ENCODE measurements at regions not wholly inside any gene's neighbourhood (a gene's known extent, or its start where the extent isn't known, plus 50 kb on each side); places are given as distances from the start of the nearest gene placed in this dataset.

DNA sequence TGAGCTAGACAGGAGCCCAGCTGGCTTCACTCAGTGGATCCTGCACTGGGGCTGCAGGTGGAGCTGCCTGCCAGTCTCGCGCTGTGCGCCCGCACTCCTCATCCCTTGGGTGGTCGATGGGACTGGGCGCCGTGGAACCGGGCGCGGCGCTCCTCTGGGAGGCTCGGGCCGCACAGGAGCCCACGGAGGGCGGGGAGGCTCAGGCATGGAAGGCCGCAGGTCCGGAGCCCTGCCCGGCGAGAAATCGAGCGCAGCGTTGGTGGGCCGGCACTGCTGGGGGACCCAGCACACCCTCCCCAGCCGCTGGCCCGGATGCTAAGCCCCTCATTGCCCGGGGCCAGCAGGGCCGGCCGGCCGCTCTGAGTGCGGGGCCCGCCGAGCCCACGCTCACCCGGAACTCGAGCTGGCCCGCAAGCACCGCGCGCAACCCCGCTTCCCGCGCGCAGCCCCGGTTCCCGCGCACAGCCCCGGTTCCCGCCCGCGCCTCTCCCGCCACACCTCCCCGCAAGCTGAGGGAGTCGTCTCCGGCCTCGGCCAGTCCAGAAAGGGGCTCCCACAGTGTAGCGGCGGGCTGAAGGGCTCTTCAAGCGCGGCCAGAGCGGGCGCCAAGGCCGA, 1130.5 kb upstream of the FLRT2 start:
- H3K27ac Mint-ChIP-seq, result no peak overlapping the region
- peaks cover 8 to 24% (median 12%) of the 10 kb centered on the region in 7 donors for H3K9me3 Mint-ChIP-seq
- Histone ChIP-seq H3K4me3 (replicated peaks in 1 of 3; ENCODE audit: low read depth in 2 of 3, low read length in 3 of 3) (no peak overlapping the region), H3K9me3 (replicated peaks in 1 of 2; ENCODE audit: control insufficient read depth in 1 of 2, insufficient read depth in 1 of 2, low read length in 2 of 2) (peaks cover 10 to 23% of the 10 kb centered on the region in 2 donors), H3K36me3 (replicated peaks in 1 of 2; ENCODE audit: control insufficient read depth in 1 of 2, insufficient read depth in 2 of 2, low read length in 2 of 2) (no peaks in the 10 kb centered on the region), H3K27ac (ENCODE audit: low read depth in 1 of 2, low read length in 2 of 2) (no peak overlapping the region), H2AFZ (ENCODE audit: insufficient read depth, low read depth, low read length, poor library complexity, severe bottlenecking) (no peak overlapping the region), H3K4me2 (replicated peaks; ENCODE audit: extremely low read depth, low read length, poor library complexity, severe bottlenecking) (no peak overlapping the region), H3K9ac (ENCODE audit: insufficient read depth, low read length, poor library complexity, severe bottlenecking) (no peak overlapping the region), H3K79me2 (ENCODE audit: insufficient read depth, low read length) (no peaks in the 10 kb centered on the region), H3K27me3 (ENCODE audit: control insufficient read depth in 2 of 2, insufficient read depth in 2 of 2, low read length in 2 of 2) (no peaks in the 10 kb centered on the region), H3K4me1 (ENCODE audit: control insufficient read depth in 1 of 2, insufficient read depth in 2 of 2, low read length in 2 of 2) (no peaks in the 10 kb centered on the region), H4K20me1 (ENCODE audit: insufficient read depth, low read length) (no peaks in the 10 kb centered on the region)
- no peaks in the 10 kb centered on the region for H3K27me3 Mint-ChIP-seq (ENCODE audit: low read depth in 3 of 3)
- no peak for DNase-seq
- WGBS (ENCODE audit: insufficient coverage), result 96% methylated on average over 59 of the region's 62 CpGs
- intact Hi-C loops (cut with micrococcal nuclease), result no loop called here
- H3K4me3 Mint-ChIP-seq, result no peak overlapping the region
- H3K4me1 Mint-ChIP-seq, result no peaks in the 10 kb centered on the region
- no peaks in the 10 kb centered on the region for H3K36me3 Mint-ChIP-seq
- no peak for TF ChIP-seq CTCF (IDR thresholded peaks at IDR 0.05)

- no peak overlapping the region for H3K9ac ChIP-seq (ENCODE audit: insufficient read depth, low read length, poor library complexity, severe bottlenecking)
- H2AFZ ChIP-seq (ENCODE audit: insufficient read depth, low read depth, low read length, poor library complexity, severe bottlenecking), result no peak overlapping the region
- Mint-ChIP-seq H3K9me3 (peaks cover 8 to 24% (median 11%) of the 10 kb centered on the region in 7 donors), H3K4me1 (no peaks in the 10 kb centered on the region), H3K27me3 (ENCODE audit: low read depth in 3 of 3) (no peaks in the 10 kb centered on the region), H3K36me3 (no peaks in the 10 kb centered on the region), H3K4me3 (no peak overlapping the region), H3K27ac (no peak overlapping the region)
- H3K4me2 ChIP-seq (replicated peaks; ENCODE audit: extremely low read depth, low read length, poor library complexity, severe bottlenecking), result no peak overlapping the region
- no peak overlapping the region for H3K27ac ChIP-seq (ENCODE audit: low read depth in 1 of 2, low read length in 2 of 2)
- H3K27me3 ChIP-seq (ENCODE audit: control insufficient read depth in 2 of 2, insufficient read depth in 2 of 2, low read length in 2 of 2), result no peaks in the 10 kb centered on the region
- WGBS (ENCODE audit: insufficient coverage), result 92% methylated on average over 2 of the region's 3 CpGs
- TF ChIP-seq CTCF (IDR thresholded peaks at IDR 0.05), result no peak
- H3K36me3 ChIP-seq (replicated peaks in 1 of 2; ENCODE audit: control insufficient read depth in 1 of 2, insufficient read depth in 2 of 2, low read length in 2 of 2), result no peaks in the 10 kb centered on the region
- DNase-seq, result no peak
- no peaks in the 10 kb centered on the region for H3K4me1 ChIP-seq (ENCODE audit: control insufficient read depth in 1 of 2, insufficient read depth in 2 of 2, low read length in 2 of 2)
- peaks cover 10 to 23% of the 10 kb centered on the region in 2 donors for H3K9me3 ChIP-seq (replicated peaks in 1 of 2; ENCODE audit: control insufficient read depth in 1 of 2, insufficient read depth in 1 of 2, low read length in 2 of 2)
- H3K79me2 ChIP-seq (ENCODE audit: insufficient read depth, low read length), result no peaks in the 10 kb centered on the region
- no peak overlapping the region for H3K4me3 ChIP-seq (replicated peaks in 1 of 3; ENCODE audit: low read depth in 2 of 3, low read length in 3 of 3)
- no peaks in the 10 kb centered on the region for H4K20me1 ChIP-seq (ENCODE audit: insufficient read depth, low read length)
- intact Hi-C loops (cut with micrococcal nuclease), result no loop called here
These were observed 1128.3 kb upstream of the FLRT2 start for GRCh38 chr14:84401631-84402030.

Measured in CD14-positive monocyte (primary cell).